Astrocyte (in vitro differentiated cells and primary cell): ENCODE measurements at regions not wholly inside any gene's neighbourhood (a gene's known extent, or its start where the extent isn't known, plus 50 kb on each side); places are given as distances from the start of the nearest gene placed in this dataset.

Experiments used
- DNase-seq: peaks from one replicate; pipeline ENCODE4 v3.0.0-alpha.2; 2010; ENCODE audit warnings: low read depth
- FAIRE-seq: peaks from 2 replicates; lab custom pipeline; 2011; peaks lifted over from hg19 to GRCh38; lab: Jason Lieb, UNC
- H2AFZ ChIP-seq: 2 replicates; pipeline ENCODE4 v1.6.0; 2012; ENCODE audit warnings: low read depth, low read length, inconsistent platforms
- H3K27ac ChIP-seq: 2 replicates; pipeline ENCODE4 v1.5.1; 2011; ENCODE audit warnings: low read depth, low read length, inconsistent platforms
- H3K27me3 ChIP-seq: 2 replicates; pipeline ENCODE4 v1.6.0; 2011; ENCODE audit warnings: low read length, inconsistent platforms; ENCODE audit not compliant: insufficient read depth
- H3K36me3 ChIP-seq: 2 replicates; pipeline ENCODE4 v1.5.1; 2011; ENCODE audit warnings: low read length, inconsistent platforms; ENCODE audit not compliant: insufficient read depth
- H3K4me1 ChIP-seq: 2 replicates; pipeline ENCODE4 v1.5.1; 2011; ENCODE audit warnings: low read length, inconsistent platforms; ENCODE audit not compliant: insufficient read depth
- H3K4me2 ChIP-seq: 2 replicates; pipeline ENCODE4 v1.6.0; 2012; ENCODE audit warnings: low read length, inconsistent platforms
- H3K4me3 ChIP-seq: 2 replicates; pipeline ENCODE4 v1.5.1; 2011; ENCODE audit warnings: low read depth, mild to moderate bottlenecking, low read length, inconsistent platforms; ENCODE audit not compliant: insufficient read depth
- H3K79me2 ChIP-seq: 2 replicates; pipeline ENCODE4 v1.6.0; 2012; ENCODE audit warnings: mild to moderate bottlenecking, low read length, inconsistent platforms; ENCODE audit not compliant: insufficient read depth
- H3K9ac ChIP-seq: 2 replicates; pipeline ENCODE4 v1.6.0; 2012; ENCODE audit warnings: mild to moderate bottlenecking, low read length, inconsistent platforms
- H3K9me3 ChIP-seq: 2 replicates; pipeline ENCODE4 v1.5.1; 2012; ENCODE audit warnings: low read depth, mild to moderate bottlenecking, low read length, inconsistent platforms; ENCODE audit not compliant: insufficient read depth
- H4K20me1 ChIP-seq: 2 replicates; pipeline ENCODE4 v1.6.0; 2012; ENCODE audit warnings: low read length, inconsistent platforms; ENCODE audit not compliant: insufficient read depth
- H3K27ac Mint-ChIP-seq: one replicate; pipeline ENCODE4 v1.8.0; 2021; ENCODE audit warnings: mild to moderate bottlenecking, mixed read lengths; ENCODE audit not compliant: unreplicated experiment
- H3K27me3 Mint-ChIP-seq: one replicate; pipeline ENCODE4 v1.8.0; 2021; ENCODE audit warnings: low read depth, mixed read lengths; ENCODE audit not compliant: unreplicated experiment
- H3K36me3 Mint-ChIP-seq: one replicate; pipeline ENCODE4 v1.8.0; 2021; ENCODE audit warnings: low read depth, mixed read lengths; ENCODE audit not compliant: unreplicated experiment
- H3K4me1 Mint-ChIP-seq: one replicate; pipeline ENCODE4 v1.8.0; 2021; ENCODE audit warnings: low read depth, mixed read lengths; ENCODE audit not compliant: unreplicated experiment
- H3K4me3 Mint-ChIP-seq: one replicate; pipeline ENCODE4 v1.8.0; 2021; ENCODE audit warnings: mild to moderate bottlenecking, moderate library complexity, mixed read lengths; ENCODE audit not compliant: unreplicated experiment
- H3K9me3 Mint-ChIP-seq: one replicate; pipeline ENCODE4 v1.8.0; 2021; ENCODE audit warnings: mild to moderate bottlenecking, mixed read lengths; ENCODE audit not compliant: unreplicated experiment
- CTCF ChIP-seq: IDR thresholded peaks from 2 replicates; pipeline ENCODE4 v1.5.1; 2011; ENCODE audit warnings: low read depth, mild to moderate bottlenecking, inconsistent platforms, low read length, moderate library complexity; ENCODE audit not compliant: insufficient read depth
- EZH2 ChIP-seq: IDR thresholded peaks from 2 replicates; pipeline ENCODE4 v1.6.1; 2012; ENCODE audit warnings: mild to moderate bottlenecking, low read length, inconsistent platforms; ENCODE audit not compliant: insufficient read depth

DNA sequence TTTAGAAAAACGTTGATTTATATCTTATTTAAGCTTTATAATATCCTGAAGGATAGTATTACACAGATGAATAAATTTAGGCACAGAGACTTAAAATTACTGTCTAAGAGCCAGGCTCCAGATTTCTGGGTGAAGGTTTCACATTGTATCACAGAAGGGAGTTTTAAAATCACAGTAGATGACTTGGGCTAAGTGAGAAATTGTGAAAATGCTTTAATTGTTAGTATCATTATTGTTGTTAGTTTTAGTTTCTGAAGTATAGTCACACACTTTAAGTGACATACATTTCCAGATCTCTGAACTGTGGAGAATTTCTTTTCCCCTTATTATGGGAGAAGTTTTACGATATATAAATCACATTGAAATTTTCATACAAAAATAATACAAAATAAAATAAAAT lies 83.5 kb downstream of the NDUFS5 start:
- no peak for TF ChIP-seq CTCF
- no peak for TF ChIP-seq EZH2
- FAIRE-seq (no peak), DNase-seq (no peak)
- Histone ChIP-seq H3K79me2 (peaks cover 96% of the 10 kb centered on the region), H3K9ac (no peak overlapping the region), H3K27ac (peak overlapping the region; percentile 31), H3K36me3 (peaks cover 3% of the 10 kb centered on the region), H3K4me3 (no peak overlapping the region), H3K27me3 (no peaks in the 10 kb centered on the region), H3K4me2 (no peak overlapping the region), H3K9me3 (no peaks in the 10 kb centered on the region), H4K20me1 (peaks cover 60% of the 10 kb centered on the region), H2AFZ (no peak overlapping the region), H3K4me1 (peaks cover 40% of the 10 kb centered on the region)
- H3K27me3 Mint-ChIP-seq: no peaks in the 10 kb centered on the region
- no peaks in the 10 kb centered on the region for H3K9me3 Mint-ChIP-seq
- peak overlapping the region; percentile 62 for H3K27ac Mint-ChIP-seq
- H3K4me3 Mint-ChIP-seq: peak overlapping the region; percentile 62
- peaks cover 10% of the 10 kb centered on the region for H3K36me3 Mint-ChIP-seq
- H3K4me1 Mint-ChIP-seq: peaks cover 28% of the 10 kb centered on the region

- Histone ChIP-seq H3K79me2 (peaks cover 98% of the 10 kb centered on the region), H3K36me3 (peaks cover 3% of the 10 kb centered on the region), H3K4me1 (peaks cover 45% of the 10 kb centered on the region), H3K9ac (peak overlapping the region; percentile 78), H2AFZ (no peak overlapping the region), H3K4me2 (peak overlapping the region; percentile 51), H3K9me3 (no peaks in the 10 kb centered on the region), H3K27ac (peak overlapping the region; percentile 94), H4K20me1 (peaks cover 68% of the 10 kb centered on the region), H3K27me3 (no peaks in the 10 kb centered on the region), H3K4me3 (peak overlapping the region; percentile 1)
- FAIRE-seq (peak; percentile 39), DNase-seq (peak; percentile 94)
- no peaks in the 10 kb centered on the region for H3K27me3 Mint-ChIP-seq
- no peak for TF ChIP-seq EZH2
- peaks cover 28% of the 10 kb centered on the region for H3K4me1 Mint-ChIP-seq
- H3K27ac Mint-ChIP-seq: peak overlapping the region; percentile 90
- peak overlapping the region; percentile 68 for H3K4me3 Mint-ChIP-seq
- no peaks in the 10 kb centered on the region for H3K9me3 Mint-ChIP-seq
- peaks cover 10% of the 10 kb centered on the region for H3K36me3 Mint-ChIP-seq
Observed at GRCh38 chr1:39110325-39110851, 84.2 kb downstream of the NDUFS5 start.

GRCh38 chr1:39110882-39111281 lies 84.7 kb downstream of the NDUFS5 start:
- no peaks in the 10 kb centered on the region for H3K27me3 ChIP-seq
- peak overlapping the region; percentile 51 for H3K4me2 ChIP-seq
- peaks cover 3% of the 10 kb centered on the region for H3K36me3 ChIP-seq
- H4K20me1 ChIP-seq: peaks cover 73% of the 10 kb centered on the region
- peaks cover 50% of the 10 kb centered on the region for H3K4me1 ChIP-seq
- no peak for TF ChIP-seq CTCF
- TF ChIP-seq EZH2: no peak
- Mint-ChIP-seq H3K9me3 (no peaks in the 10 kb centered on the region), H3K4me1 (peaks cover 28% of the 10 kb centered on the region), H3K36me3 (peaks cover 10% of the 10 kb centered on the region), H3K4me3 (peak overlapping the region; percentile 40), H3K27me3 (no peaks in the 10 kb centered on the region), H3K27ac (peak overlapping the region; percentile 90)
- peak overlapping the region; percentile 78 for H3K9ac ChIP-seq
- peak overlapping the region; percentile 1 for H3K4me3 ChIP-seq
- no peaks in the 10 kb centered on the region for H3K9me3 ChIP-seq
- peak; percentile 81 for DNase-seq
- peaks cover 98% of the 10 kb centered on the region for H3K79me2 ChIP-seq
- no peak overlapping the region for H2AFZ ChIP-seq
- H3K27ac ChIP-seq: peak overlapping the region; percentile 94
- FAIRE-seq: peak; percentile 68
